ENCODE measurements at regions not wholly inside any gene's neighbourhood (a gene's known extent, or its start where the extent isn't known, plus 50 kb on each side); places are given as distances from the start of the nearest gene placed in this dataset.
"Not testable (repeated sequence)": the region's sequence is repeated elsewhere in the genome, so short reads cannot be mapped to it uniquely, and the experiment has no call there.

- DNase-seq (ENCODE audit: low read depth in 2 of 2), result no peak
Observed at GRCh38 chr6:145155873-145156782, 579.2 kb downstream of the EPM2A start.

- DNase-seq (ENCODE audit: low read depth in 2 of 2), result not testable (repeated sequence)
Observed at GRCh38 chr6:145158636-145159035, 576.7 kb downstream of the EPM2A start.

GRCh38 chr6:145159921-145160320, 575.4 kb downstream of the EPM2A start:
- DNase-seq (ENCODE audit: low read depth in 2 of 2), result no peak

GRCh38 chr6:145161501-145161900, 573.8 kb downstream of the EPM2A start:
- no peak for DNase-seq (ENCODE audit: low read depth in 2 of 2)

GRCh38 chr6:145169726-145170224, 565.5 kb downstream of the EPM2A start:
- DNase-seq (ENCODE audit: low read depth in 2 of 2), result no peak

GRCh38 chr6:145175470-145175869, 559.9 kb downstream of the EPM2A start:
- no peak for DNase-seq (ENCODE audit: low read depth in 2 of 2)

- no peak for DNase-seq (ENCODE audit: low read depth in 2 of 2)
Observed at GRCh38 chr6:145178391-145178790, 556.9 kb downstream of the EPM2A start.

GRCh38 chr6:145187491-145188206, 547.7 kb downstream of the EPM2A start:
- no peak for DNase-seq (ENCODE audit: low read depth in 2 of 2)

GRCh38 chr6:145189836-145190235, 545.5 kb downstream of the EPM2A start:
- DNase-seq (ENCODE audit: low read depth in 2 of 2), result no peak

- DNase-seq (ENCODE audit: low read depth in 2 of 2), result no peak
Observed at GRCh38 chr6:145194389-145194788, 540.9 kb downstream of the EPM2A start.

- DNase-seq (ENCODE audit: low read depth in 2 of 2), result no peak
Observed at GRCh38 chr6:145199961-145200360, 535.4 kb downstream of the EPM2A start.

- DNase-seq (ENCODE audit: low read depth in 2 of 2), result no peak
Observed at GRCh38 chr6:145204301-145204700, 531.0 kb downstream of the EPM2A start.

GRCh38 chr6:145206247-145206907, 528.9 kb downstream of the EPM2A start:
- DNase-seq (ENCODE audit: low read depth in 2 of 2), result no peak

- no peak for DNase-seq (ENCODE audit: low read depth in 2 of 2)
Observed at GRCh38 chr6:145208474-145208873, 526.8 kb downstream of the EPM2A start.

GRCh38 chr6:145209272-145209671, 526.0 kb downstream of the EPM2A start:
- DNase-seq (ENCODE audit: low read depth in 2 of 2), result no peak

GRCh38 chr6:145212813-145213212, 522.5 kb downstream of the EPM2A start:
- DNase-seq (ENCODE audit: low read depth in 2 of 2), result no peak

- DNase-seq (ENCODE audit: low read depth in 2 of 2), result no peak
Observed at GRCh38 chr6:145213614-145214013, 521.7 kb downstream of the EPM2A start.

- DNase-seq (ENCODE audit: low read depth in 2 of 2), result no peak
Observed at GRCh38 chr6:145214570-145214969, 520.8 kb downstream of the EPM2A start.

GRCh38 chr6:145224450-145224849, 510.9 kb downstream of the EPM2A start:
- no peak for DNase-seq (ENCODE audit: low read depth in 2 of 2)

- DNase-seq (ENCODE audit: low read depth in 2 of 2), result no peak
Observed at GRCh38 chr6:145225500-145225899, 509.8 kb downstream of the EPM2A start.

GRCh38 chr6:145227593-145227992, 507.7 kb downstream of the EPM2A start:
- DNase-seq (ENCODE audit: low read depth in 2 of 2), result no peak

- DNase-seq (ENCODE audit: low read depth in 2 of 2), result no peak
Observed at GRCh38 chr6:145228962-145229582, 506.2 kb downstream of the EPM2A start.

Measured in stimulated activated CD8-positive, alpha-beta memory T cell treated with anti-CD3 and anti-CD28 coated beads, Interleukin-15, amount 100 ng/mL, for 4 hours (primary cell).